H1 (cell line): ENCODE measurements at regions not wholly inside any gene's neighbourhood (a gene's known extent, or its start where the extent isn't known, plus 50 kb on each side); places are given as distances from the start of the nearest gene placed in this dataset.

Source experiments
- NANOG ChIP-seq: IDR thresholded peaks from 2 replicates; pipeline ENCODE4 v1.6.1; 2011; ENCODE audit warnings: low read length, low read depth, mild to moderate bottlenecking, inconsistent platforms; ENCODE audit not compliant: insufficient read depth, poor library complexity, severe bottlenecking
- POU5F1 ChIP-seq: IDR thresholded peaks from 2 replicates; pipeline ENCODE4 v1.6.1; 2011; ENCODE audit warnings: low read depth, mild to moderate bottlenecking, low read length, moderate library complexity
- TAF1 ChIP-seq: IDR thresholded peaks from 2 replicates; pipeline ENCODE4 v1.6.1; 2011; ENCODE audit warnings: mild to moderate bottlenecking, low read depth, low read length
- TAF7 ChIP-seq: optimal IDR thresholded peaks from 2 replicates; pipeline ENCODE3; 2011; ENCODE audit warnings: low read depth, mild to moderate bottlenecking, inconsistent platforms, low read length, moderate library complexity, borderline replicate concordance

- TF ChIP-seq TAF7 (peak; percentile 92), TAF1 (no peak), NANOG (no peak), POU5F1 (no peak)
Observed at GRCh38 chr11:70650075-70650909, 252.0 kb downstream of the CTTN start (continued).
